ENCODE measurements at regions not wholly inside any gene's neighbourhood (a gene's known extent, or its start where the extent isn't known, plus 50 kb on each side); places are given as distances from the start of the nearest gene placed in this dataset.

DNA sequence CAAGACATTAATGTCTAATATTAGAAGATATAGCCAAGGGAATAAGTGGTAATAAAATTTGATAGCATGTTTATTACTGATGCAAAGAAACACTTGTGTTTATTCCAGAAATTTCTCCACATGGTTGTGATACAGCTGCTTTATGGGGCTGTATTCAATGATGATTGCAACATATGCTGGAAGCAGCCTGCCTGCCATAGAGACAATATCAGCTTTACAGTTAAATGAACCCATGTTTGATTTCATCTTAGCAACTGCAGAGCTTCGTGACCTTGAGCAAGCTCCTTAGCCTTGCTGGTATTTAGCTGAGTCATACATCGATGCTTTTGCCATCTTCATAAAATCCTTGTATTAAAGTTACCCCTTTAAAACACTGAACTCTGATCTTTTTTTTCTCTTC lies 168.1 kb upstream of the STAC start:
- no peak overlapping the region for H3K4me3 ChIP-seq (ENCODE audit: low read depth, low read length)
- H3K4me1 ChIP-seq (ENCODE audit: control insufficient read depth, insufficient read depth, low read length), result peaks cover 7% of the 10 kb centered on the region
- no peak overlapping the region for H3K27ac ChIP-seq (ENCODE audit: extremely low read depth, low read depth, low read length)
- H3K9me3 ChIP-seq (ENCODE audit: control insufficient read depth, insufficient read depth, low read depth, low read length), result no peaks in the 10 kb centered on the region
- CTCF ChIA-PET, result no interaction called here
- TF ChIP-seq, protein P1, sequence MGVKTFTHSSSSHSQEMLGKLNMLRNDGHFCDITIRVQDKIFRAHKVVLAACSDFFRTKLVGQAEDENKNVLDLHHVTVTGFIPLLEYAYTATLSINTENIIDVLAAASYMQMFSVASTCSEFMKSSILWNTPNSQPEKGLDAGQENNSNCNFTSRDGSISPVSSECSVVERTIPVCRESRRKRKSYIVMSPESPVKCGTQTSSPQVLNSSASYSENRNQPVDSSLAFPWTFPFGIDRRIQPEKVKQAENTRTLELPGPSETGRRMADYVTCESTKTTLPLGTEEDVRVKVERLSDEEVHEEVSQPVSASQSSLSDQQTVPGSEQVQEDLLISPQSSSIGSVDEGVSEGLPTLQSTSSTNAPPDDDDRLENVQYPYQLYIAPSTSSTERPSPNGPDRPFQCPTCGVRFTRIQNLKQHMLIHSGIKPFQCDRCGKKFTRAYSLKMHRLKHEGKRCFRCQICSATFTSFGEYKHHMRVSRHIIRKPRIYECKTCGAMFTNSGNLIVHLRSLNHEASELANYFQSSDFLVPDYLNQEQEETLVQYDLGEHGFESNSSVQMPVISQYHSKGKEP (tag by site-specific recombination; IDR thresholded peaks at IDR 0.05), result no peak
- TF ChIP-seq, protein P2, sequence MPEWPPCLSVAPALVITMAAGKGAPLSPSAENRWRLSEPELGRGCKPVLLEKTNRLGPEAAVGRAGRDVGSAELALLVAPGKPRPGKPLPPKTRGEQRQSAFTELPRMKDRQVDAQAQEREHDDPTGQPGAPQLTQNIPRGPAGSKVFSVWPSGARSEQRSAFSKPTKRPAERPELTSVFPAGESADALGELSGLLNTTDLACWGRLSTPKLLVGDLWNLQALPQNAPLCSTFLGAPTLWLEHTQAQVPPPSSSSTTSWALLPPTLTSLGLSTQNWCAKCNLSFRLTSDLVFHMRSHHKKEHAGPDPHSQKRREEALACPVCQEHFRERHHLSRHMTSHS (tag by site-specific recombination; IDR thresholded peaks at IDR 0.05), result no peak
- TF ChIP-seq ZNF311 (tag by site-specific recombination; IDR thresholded peaks at IDR 0.05; ENCODE audit: borderline replicate concordance) (no peak), RBAK (tag by site-specific recombination; IDR thresholded peaks at IDR 0.05) (no peak), SP2 (tag by site-specific recombination; IDR thresholded peaks at IDR 0.05) (no peak)
- POLR2A ChIA-PET, result no interaction called here
- H3K36me3 ChIP-seq (ENCODE audit: control insufficient read depth in 2 of 2, insufficient read depth in 1 of 2, low read length in 2 of 2), result no peaks in the 10 kb centered on the region

DNA sequence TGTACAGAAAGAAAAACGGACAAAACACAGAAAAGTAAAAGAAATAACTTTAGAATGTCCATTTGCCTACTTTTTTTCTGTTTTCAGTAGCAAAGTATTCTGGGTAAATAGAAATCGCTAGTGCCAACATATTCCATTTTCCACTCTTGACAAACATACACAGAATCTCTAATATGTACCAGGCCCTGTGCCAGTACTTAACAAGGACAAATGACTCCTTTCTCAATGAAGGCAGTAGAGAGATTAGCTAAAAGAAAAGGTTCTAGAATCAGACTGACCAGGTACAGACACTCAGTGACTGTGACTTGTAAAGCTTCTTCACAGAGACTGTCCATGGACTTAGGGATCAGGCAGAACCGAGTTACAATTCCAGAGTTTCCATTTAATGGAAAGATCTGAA lies 165.8 kb upstream of the STAC start:
- H3K9me3 ChIP-seq (ENCODE audit: control insufficient read depth, insufficient read depth, low read depth, low read length), result no peaks in the 10 kb centered on the region
- no peaks in the 10 kb centered on the region; the same call in 1 of the 2 replicates for H3K4me1 ChIP-seq (ENCODE audit: control insufficient read depth, insufficient read depth, low read length)
- ChIA-PET CTCF (no interaction called here), POLR2A (no interaction called here)
- no peak for TF ChIP-seq ZNF423 (tag by site-specific recombination; IDR thresholded peaks at IDR 0.05)
- no peak for TF ChIP-seq ZNF394 (tag by site-specific recombination; IDR thresholded peaks at IDR 0.05; ENCODE audit: borderline replicate concordance)
- no peak for TF ChIP-seq ZNF623 (tag by site-specific recombination; IDR thresholded peaks at IDR 0.05)
- TF ChIP-seq ZBTB1 (tag by site-specific recombination; IDR thresholded peaks at IDR 0.05), result no peak
- TF ChIP-seq, protein P3, sequence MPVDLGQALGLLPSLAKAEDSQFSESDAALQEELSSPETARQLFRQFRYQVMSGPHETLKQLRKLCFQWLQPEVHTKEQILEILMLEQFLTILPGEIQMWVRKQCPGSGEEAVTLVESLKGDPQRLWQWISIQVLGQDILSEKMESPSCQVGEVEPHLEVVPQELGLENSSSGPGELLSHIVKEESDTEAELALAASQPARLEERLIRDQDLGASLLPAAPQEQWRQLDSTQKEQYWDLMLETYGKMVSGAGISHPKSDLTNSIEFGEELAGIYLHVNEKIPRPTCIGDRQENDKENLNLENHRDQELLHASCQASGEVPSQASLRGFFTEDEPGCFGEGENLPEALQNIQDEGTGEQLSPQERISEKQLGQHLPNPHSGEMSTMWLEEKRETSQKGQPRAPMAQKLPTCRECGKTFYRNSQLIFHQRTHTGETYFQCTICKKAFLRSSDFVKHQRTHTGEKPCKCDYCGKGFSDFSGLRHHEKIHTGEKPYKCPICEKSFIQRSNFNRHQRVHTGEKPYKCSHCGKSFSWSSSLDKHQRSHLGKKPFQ (tag by site-specific recombination; IDR thresholded peaks at IDR 0.05), result no peak
- TF ChIP-seq, protein P4, sequence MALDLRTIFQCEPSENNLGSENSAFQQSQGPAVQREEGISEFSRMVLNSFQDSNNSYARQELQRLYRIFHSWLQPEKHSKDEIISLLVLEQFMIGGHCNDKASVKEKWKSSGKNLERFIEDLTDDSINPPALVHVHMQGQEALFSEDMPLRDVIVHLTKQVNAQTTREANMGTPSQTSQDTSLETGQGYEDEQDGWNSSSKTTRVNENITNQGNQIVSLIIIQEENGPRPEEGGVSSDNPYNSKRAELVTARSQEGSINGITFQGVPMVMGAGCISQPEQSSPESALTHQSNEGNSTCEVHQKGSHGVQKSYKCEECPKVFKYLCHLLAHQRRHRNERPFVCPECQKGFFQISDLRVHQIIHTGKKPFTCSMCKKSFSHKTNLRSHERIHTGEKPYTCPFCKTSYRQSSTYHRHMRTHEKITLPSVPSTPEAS (tag by site-specific recombination; IDR thresholded peaks at IDR 0.05), result no peak
- TF ChIP-seq ZNF843 (tag by site-specific recombination; IDR thresholded peaks at IDR 0.05), result no peak
- H3K36me3 ChIP-seq (ENCODE audit: control insufficient read depth in 2 of 2, insufficient read depth in 1 of 2, low read length in 2 of 2), result no peaks in the 10 kb centered on the region
- H3K27ac ChIP-seq (ENCODE audit: extremely low read depth, low read depth, low read length), result no peak overlapping the region
- H3K4me3 ChIP-seq (ENCODE audit: low read depth, low read length), result no peak overlapping the region

DNA sequence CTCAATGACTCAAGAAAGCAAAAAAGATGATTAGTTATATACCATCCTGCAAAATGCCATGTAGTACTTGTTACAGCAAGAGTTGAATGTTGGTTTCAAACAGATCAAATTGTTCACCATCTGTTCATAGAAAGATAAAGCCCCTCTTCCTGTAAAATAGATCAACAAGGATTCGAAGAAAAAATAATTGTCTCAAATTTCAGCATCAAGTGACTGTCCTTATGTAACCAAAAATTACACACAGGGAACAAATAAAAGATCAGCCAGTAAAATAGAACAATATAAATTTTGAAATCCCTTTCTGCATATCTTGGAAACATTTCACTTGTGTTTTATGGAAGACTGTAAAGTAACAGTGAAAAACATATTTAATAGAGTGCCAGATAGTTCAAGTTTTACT lies 165.1 kb upstream of the STAC start:
- CTCF ChIA-PET, result no interaction called here
- no peaks in the 10 kb centered on the region for H3K36me3 ChIP-seq (ENCODE audit: control insufficient read depth in 2 of 2, insufficient read depth in 1 of 2, low read length in 2 of 2)
- TF ChIP-seq ZNF16 (tag by site-specific recombination; IDR thresholded peaks at IDR 0.05; ENCODE audit: low read depth), result no peak
- TF ChIP-seq, protein P4 (tag by site-specific recombination; IDR thresholded peaks at IDR 0.05), result no peak
- no peak for TF ChIP-seq ZSCAN23 (tag by site-specific recombination; IDR thresholded peaks at IDR 0.05)
- TF ChIP-seq, protein P5, sequence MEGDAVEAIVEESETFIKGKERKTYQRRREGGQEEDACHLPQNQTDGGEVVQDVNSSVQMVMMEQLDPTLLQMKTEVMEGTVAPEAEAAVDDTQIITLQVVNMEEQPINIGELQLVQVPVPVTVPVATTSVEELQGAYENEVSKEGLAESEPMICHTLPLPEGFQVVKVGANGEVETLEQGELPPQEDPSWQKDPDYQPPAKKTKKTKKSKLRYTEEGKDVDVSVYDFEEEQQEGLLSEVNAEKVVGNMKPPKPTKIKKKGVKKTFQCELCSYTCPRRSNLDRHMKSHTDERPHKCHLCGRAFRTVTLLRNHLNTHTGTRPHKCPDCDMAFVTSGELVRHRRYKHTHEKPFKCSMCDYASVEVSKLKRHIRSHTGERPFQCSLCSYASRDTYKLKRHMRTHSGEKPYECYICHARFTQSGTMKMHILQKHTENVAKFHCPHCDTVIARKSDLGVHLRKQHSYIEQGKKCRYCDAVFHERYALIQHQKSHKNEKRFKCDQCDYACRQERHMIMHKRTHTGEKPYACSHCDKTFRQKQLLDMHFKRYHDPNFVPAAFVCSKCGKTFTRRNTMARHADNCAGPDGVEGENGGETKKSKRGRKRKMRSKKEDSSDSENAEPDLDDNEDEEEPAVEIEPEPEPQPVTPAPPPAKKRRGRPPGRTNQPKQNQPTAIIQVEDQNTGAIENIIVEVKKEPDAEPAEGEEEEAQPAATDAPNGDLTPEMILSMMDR (tag by site-specific recombination; IDR thresholded peaks at IDR 0.05), result no peak
- no peak for TF ChIP-seq ZNF48 (tag by site-specific recombination; IDR thresholded peaks at IDR 0.05)
- no peak for TF ChIP-seq ZFP37 (tag by site-specific recombination; IDR thresholded peaks at IDR 0.05)
- TF ChIP-seq, protein P6, sequence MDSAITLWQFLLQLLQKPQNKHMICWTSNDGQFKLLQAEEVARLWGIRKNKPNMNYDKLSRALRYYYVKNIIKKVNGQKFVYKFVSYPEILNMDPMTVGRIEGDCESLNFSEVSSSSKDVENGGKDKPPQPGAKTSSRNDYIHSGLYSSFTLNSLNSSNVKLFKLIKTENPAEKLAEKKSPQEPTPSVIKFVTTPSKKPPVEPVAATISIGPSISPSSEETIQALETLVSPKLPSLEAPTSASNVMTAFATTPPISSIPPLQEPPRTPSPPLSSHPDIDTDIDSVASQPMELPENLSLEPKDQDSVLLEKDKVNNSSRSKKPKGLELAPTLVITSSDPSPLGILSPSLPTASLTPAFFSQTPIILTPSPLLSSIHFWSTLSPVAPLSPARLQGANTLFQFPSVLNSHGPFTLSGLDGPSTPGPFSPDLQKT (IDR thresholded peaks at IDR 0.05; ENCODE audit: borderline replicate concordance, low read depth, low read length), result no peak
- no peak for TF ChIP-seq ZNF514 (tag by site-specific recombination; IDR thresholded peaks at IDR 0.05)
- no peak for TF ChIP-seq MYNN (tag by site-specific recombination; IDR thresholded peaks at IDR 0.05; ENCODE audit: borderline replicate concordance)
- no peak for TF ChIP-seq ZXDB (tag by site-specific recombination; IDR thresholded peaks at IDR 0.05)
- TF ChIP-seq ZNF302 (tag by site-specific recombination; IDR thresholded peaks at IDR 0.05; ENCODE audit: low read depth), result no peak
- TF ChIP-seq ZNF670 (tag by site-specific recombination; IDR thresholded peaks at IDR 0.05; ENCODE audit: low read depth), result no peak
- no peak for TF ChIP-seq ZNF777 (tag by site-specific recombination; IDR thresholded peaks at IDR 0.05; ENCODE audit: borderline replicate concordance)

More for the DNA sequence above, 165.1 kb upstream of the STAC start:
- H3K9me3 ChIP-seq (ENCODE audit: control insufficient read depth, insufficient read depth, low read depth, low read length), result no peaks in the 10 kb centered on the region
- H3K4me1 ChIP-seq (ENCODE audit: control insufficient read depth, insufficient read depth, low read length), result no peaks in the 10 kb centered on the region; the same call in 1 of the 2 replicates
- POLR2A ChIA-PET, result no interaction called here
- no peak overlapping the region for H3K27ac ChIP-seq (ENCODE audit: extremely low read depth, low read depth, low read length)
- no peak overlapping the region for H3K4me3 ChIP-seq (ENCODE audit: low read depth, low read length)

Data from HEK293 (cell line).